Mesothelial cell of epicardium (in vitro differentiated cells): ENCODE measurements at regions not wholly inside any gene's neighbourhood (a gene's known extent, or its start where the extent isn't known, plus 50 kb on each side); places are given as distances from the start of the nearest gene placed in this dataset.

Experiments
- DNase-seq, 2 experiments: peaks; one replicate each; pipeline ENCODE4 v3.0.0; 2021; ENCODE audit warnings: low spot score in 2 of 2; ENCODE audit not compliant: unreplicated experiment in 2 of 2
- H3K27ac Mint-ChIP-seq: 2 replicates; pipeline ENCODE4 v1.8.0; 2021; ENCODE audit warnings: mixed read lengths
- H3K27me3 Mint-ChIP-seq: 2 replicates; pipeline ENCODE4 v1.8.0; 2021; ENCODE audit warnings: low read depth, mixed read lengths
- H3K36me3 Mint-ChIP-seq: 2 replicates; pipeline ENCODE4 v1.8.0; 2021; ENCODE audit warnings: mixed read lengths
- H3K4me1 Mint-ChIP-seq: 2 replicates; pipeline ENCODE4 v1.8.0; 2021; ENCODE audit warnings: mixed read lengths
- H3K4me3 Mint-ChIP-seq: 2 replicates; pipeline ENCODE4 v1.8.0; 2021; ENCODE audit warnings: mild to moderate bottlenecking, moderate library complexity, mixed read lengths
- H3K9me3 Mint-ChIP-seq: 2 replicates; pipeline ENCODE4 v1.8.0; 2021; ENCODE audit warnings: mixed read lengths
- TF ChIP-seq, protein P1 (sequence below): fragments of 200-600 bp; sonication (generic); IDR thresholded peaks from one replicate; pipeline ENCODE4 v1.5.0; 2021; ENCODE audit warnings: antibody characterized with exemption; ENCODE audit not compliant: unreplicated experiment

DNA sequence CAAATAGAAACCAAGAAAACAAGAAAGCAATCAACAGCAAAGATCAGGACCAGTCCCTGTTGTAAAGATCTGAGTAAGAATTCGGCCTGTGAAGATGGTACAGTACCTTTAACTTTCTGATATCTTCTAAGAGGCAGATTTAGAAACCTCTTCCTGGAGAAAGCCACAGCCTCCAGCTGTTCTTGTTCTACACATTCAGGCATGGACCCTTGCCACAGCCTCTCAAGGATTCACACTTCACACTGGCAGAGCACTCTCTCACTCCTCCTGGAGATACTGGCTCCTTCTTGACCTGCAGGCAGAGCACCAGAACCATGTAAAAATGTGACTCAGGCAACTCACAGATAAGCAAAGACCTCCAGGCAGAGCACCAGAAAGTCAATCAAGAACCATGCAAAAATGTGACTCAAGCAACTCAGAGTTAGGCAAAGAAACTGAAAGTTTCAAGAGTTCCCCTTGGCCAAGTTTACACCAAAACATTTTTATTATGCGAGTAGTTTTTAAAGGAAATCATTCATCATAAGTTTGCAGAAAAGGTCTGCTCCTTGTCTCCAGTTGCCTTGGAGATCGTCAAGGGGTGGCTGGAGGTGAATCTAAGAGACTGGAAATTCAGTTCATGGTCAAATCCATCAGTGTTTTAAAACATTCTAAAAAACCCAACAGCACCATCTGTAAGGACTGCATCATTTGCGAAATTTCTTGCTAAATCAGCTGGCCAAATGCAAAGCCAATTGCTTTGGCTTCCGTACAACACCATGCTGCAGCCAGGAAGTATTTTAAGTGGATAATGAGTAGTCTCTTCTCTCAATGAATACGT lies 119.3 kb upstream of the MDM1 start:
- peaks cover 4% of the 10 kb centered on the region for H3K9me3 Mint-ChIP-seq
- DNase-seq = no peak
- peaks cover 61% of the 10 kb centered on the region for H3K4me1 Mint-ChIP-seq
- H3K27ac Mint-ChIP-seq = no peak overlapping the region
- no peak overlapping the region for H3K4me3 Mint-ChIP-seq
- TF ChIP-seq, protein P1, sequence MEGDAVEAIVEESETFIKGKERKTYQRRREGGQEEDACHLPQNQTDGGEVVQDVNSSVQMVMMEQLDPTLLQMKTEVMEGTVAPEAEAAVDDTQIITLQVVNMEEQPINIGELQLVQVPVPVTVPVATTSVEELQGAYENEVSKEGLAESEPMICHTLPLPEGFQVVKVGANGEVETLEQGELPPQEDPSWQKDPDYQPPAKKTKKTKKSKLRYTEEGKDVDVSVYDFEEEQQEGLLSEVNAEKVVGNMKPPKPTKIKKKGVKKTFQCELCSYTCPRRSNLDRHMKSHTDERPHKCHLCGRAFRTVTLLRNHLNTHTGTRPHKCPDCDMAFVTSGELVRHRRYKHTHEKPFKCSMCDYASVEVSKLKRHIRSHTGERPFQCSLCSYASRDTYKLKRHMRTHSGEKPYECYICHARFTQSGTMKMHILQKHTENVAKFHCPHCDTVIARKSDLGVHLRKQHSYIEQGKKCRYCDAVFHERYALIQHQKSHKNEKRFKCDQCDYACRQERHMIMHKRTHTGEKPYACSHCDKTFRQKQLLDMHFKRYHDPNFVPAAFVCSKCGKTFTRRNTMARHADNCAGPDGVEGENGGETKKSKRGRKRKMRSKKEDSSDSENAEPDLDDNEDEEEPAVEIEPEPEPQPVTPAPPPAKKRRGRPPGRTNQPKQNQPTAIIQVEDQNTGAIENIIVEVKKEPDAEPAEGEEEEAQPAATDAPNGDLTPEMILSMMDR = no peak
- H3K27me3 Mint-ChIP-seq = no peaks in the 10 kb centered on the region
- H3K36me3 Mint-ChIP-seq = peaks cover 3% of the 10 kb centered on the region

DNA sequence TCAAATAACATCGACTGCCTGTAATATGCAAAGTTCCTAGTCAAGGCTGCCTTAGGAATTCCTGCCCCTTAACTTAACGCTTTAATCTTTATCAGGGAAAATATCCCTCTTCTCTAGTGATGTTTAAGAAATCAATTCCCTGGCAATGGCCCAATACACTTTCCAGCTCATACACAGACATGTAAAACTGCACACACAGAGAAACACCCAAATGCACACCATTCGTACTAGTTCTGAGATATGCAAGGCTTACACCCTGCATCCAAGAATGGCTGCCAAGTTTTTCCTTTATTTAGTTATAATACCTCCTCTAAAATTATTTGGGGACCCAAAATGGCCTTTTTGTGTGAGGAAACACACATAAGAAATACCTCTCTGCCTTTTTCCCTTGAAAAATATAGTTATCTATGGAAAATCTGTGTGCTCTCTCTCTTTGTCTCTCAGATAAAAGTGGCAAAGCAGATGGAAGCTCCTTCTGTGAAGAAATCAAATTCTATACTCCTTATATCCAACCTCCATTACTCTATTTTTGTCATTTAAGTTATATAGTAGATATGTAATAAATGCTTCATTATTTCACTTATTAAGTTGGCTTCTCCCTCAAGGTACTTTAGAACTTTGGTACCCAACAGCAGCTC lies 120.0 kb upstream of the MDM1 start:
- Mint-ChIP-seq H3K36me3 (peaks cover 3% of the 10 kb centered on the region), H3K9me3 (peaks cover 5% of the 10 kb centered on the region), H3K27me3 (no peaks in the 10 kb centered on the region), H3K4me1 (peaks cover 56% of the 10 kb centered on the region), H3K4me3 (no peak overlapping the region), H3K27ac (peak overlapping the region; percentile 33)
- no peak for DNase-seq
- TF ChIP-seq, protein P1 = no peak

DNA sequence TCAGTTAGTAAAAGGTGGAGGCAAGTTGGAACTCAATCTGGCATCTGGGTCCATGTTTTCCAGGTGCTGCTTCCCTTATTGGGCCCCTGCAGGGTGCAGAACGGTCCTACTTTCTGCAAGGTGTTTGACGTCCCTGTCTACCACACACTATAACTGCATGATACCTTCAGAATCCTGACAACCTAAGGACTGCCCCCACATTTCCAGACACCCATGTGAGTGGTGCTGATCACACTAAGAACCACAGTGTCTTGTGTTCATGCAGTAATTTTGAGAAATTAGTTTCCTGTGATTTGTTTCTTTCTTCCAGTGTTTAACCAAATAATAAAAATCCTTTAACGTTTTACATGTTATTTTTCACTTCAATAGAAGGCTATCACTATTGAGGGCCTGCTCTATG lies 121.1 kb upstream of the MDM1 start:
- Mint-ChIP-seq H3K4me3 (no peak overlapping the region), H3K4me1 (peaks cover 51% of the 10 kb centered on the region), H3K9me3 (peaks cover 9% of the 10 kb centered on the region), H3K36me3 (peaks cover 3% of the 10 kb centered on the region), H3K27me3 (no peaks in the 10 kb centered on the region), H3K27ac (no peak overlapping the region)
- no peak for DNase-seq
- TF ChIP-seq, protein P1 = no peak

DNA sequence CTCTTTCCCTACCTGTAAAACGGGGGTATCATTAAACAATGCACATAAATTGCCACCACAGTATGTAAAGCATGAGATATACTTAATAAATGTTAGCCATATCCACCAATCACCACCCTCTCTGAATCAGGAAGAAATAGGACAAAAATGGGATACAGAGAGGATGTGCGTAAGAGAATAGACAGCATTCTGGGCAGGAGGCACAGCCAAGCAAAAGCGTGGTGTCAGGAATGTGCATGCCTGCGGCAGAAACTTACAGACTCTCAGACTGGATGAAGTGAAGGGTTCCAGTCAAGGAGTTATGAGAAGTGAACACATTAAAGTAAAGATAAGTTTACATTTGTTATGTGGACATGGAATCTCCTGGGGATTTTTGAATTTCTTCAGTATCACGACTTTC lies 121.7 kb upstream of the MDM1 start:
- peaks cover 9% of the 10 kb centered on the region for H3K9me3 Mint-ChIP-seq
- peaks cover 51% of the 10 kb centered on the region for H3K4me1 Mint-ChIP-seq
- no peak overlapping the region for H3K4me3 Mint-ChIP-seq
- TF ChIP-seq, protein P1 = no peak
- peak overlapping the region; percentile 61 for H3K27ac Mint-ChIP-seq
- no peaks in the 10 kb centered on the region for H3K27me3 Mint-ChIP-seq
- peaks cover 3% of the 10 kb centered on the region for H3K36me3 Mint-ChIP-seq
- no peak for DNase-seq

DNA sequence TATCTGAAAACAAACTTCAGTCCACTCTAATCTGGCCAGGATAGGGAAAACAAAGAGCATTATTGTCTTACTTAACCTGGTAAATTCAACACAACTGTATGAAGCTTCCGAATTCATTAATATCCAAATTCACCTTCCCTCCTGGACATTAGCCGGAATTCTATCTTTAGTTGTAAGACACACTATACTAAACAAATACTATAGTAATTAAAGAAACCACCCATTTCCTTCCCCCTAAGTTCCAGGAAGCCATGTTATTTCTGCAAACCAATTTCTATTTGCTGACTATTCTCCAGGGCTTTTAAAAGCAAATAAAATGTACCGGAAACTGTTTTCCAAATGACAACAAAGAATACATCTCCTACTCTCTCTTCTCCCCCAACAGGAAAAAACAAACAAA lies 122.7 kb upstream of the MDM1 start:
- Mint-ChIP-seq H3K27ac (no peak overlapping the region), H3K4me1 (peaks cover 51% of the 10 kb centered on the region), H3K36me3 (no peaks in the 10 kb centered on the region)

More for the DNA sequence above, 122.7 kb upstream of the MDM1 start:
- Mint-ChIP-seq H3K4me3 (no peak overlapping the region), H3K9me3 (peaks cover 6% of the 10 kb centered on the region), H3K27me3 (no peaks in the 10 kb centered on the region)
- TF ChIP-seq, protein P1 = no peak
- DNase-seq = no peak
